HG03039 (cell line): ENCODE measurements at regions not wholly inside any gene's neighbourhood (a gene's known extent, or its start where the extent isn't known, plus 50 kb on each side); places are given as distances from the start of the nearest gene placed in this dataset.

Source experiments
- ATAC-seq: cut with Tn5 transposase; IDR thresholded peaks from one replicate; pipeline ENCODE4 v1.9.1; 2021; ENCODE audit warnings: mild to moderate bottlenecking, moderate library complexity; ENCODE audit not compliant: unreplicated experiment

- no peak for ATAC-seq
These were observed 83.1 kb upstream of the IRF2BP2 start for GRCh38 chr1:234692966-234693580.

DNA sequence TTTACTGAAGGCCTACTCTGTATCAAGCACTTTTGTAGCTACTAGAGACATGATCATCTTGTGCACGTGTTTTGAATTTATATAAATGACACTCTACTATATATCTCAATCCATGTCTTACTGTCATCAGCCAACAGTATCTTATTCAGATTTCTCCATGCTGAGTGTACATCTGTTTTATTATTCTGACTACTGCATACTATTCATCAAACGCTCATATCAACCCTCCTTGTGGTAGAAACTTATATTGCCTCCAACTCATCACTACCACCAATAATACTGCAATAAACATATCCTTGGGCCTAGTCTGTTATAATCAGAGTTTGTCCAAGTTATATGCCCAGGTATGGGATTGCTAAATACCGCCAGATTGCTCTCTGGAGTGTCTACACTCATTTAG is 81.6 kb upstream of the IRF2BP2 start:
- no peak for ATAC-seq

DNA sequence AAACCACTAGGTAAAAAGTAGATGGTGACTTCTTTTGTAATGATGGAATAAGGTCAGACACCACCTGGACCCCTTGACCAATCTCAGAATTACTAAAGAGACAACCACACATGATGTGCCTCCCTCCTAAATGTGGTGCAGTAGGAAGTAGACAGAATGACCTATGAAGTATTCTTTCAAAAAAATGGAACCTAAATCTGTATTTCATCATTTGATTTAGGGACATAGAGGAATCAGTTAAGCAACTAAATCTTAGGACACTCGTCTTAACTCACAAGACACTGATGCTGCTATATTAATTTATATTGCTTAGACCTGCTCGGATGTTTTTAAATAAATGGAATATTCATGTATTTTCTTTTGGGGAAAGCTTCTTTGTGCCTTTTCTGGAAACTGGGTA is 80.9 kb upstream of the IRF2BP2 start:
- ATAC-seq = no peak

GRCh38 chr1:234689236-234689635 is 79.3 kb upstream of the IRF2BP2 start:
- no peak for ATAC-seq

DNA sequence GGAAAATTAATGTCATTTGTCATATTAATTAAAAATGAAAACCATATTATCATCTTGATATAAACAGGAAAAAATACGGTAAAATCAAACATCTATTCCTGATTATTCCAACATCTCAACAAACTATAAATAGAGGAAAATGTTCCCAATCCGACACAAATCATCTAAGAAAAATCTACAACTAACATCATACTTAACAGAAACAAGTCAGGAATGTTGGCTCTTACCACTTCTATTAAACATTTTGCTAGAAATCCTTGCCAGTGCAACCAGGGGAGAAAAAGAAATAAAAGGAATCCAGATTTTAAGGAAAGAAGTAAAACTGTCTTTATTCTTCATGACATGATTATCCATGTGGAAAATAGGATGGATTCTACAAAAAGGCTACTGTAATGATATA is 77.0 kb upstream of the IRF2BP2 start:
- no peak for ATAC-seq

DNA sequence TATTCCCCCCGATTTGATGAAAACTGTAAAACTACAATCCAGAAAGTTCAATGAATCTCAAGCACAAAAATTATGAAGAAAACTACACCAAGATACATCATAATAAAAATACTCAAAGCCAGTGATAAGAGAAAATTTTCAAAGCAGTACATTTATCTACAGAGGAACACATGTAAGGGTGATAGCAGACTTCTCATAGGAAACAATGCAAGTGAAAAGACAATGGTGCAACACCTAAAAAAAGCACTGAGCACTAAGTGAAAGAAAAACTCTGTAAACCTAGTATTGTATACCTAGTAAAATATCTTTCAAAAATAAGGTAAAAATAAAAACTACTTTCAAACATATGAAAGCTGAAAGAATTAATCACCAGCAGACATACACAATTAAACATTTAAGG is 76.1 kb upstream of the IRF2BP2 start:
- no peak for ATAC-seq

- no peak for ATAC-seq
These were observed 74.9 kb upstream of the IRF2BP2 start for GRCh38 chr1:234684856-234685255.

- no peak for ATAC-seq
These were observed 74.1 kb upstream of the IRF2BP2 start for GRCh38 chr1:234683861-234684632.

GRCh38 chr1:234683127-234683860 is 73.3 kb upstream of the IRF2BP2 start:
- no peak for ATAC-seq

DNA sequence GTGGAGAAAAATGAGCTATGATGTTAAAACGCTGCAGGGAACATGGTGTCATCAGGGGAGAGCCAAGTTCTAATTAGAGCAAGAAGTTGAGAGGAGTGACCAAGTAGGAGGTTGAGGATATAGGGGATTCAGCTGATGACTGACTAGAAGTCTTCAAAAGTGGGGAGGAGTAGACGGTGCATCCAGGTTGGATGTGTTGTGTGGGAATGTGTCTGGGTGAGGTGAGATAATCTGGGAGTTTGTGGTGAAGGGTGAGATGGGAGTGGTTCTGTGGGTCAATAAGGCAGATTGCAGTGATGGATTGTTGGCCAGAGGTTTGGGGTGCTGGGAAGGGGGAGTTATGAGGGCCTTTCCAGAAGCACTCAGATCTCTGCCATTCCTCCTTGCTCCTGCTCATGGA is 72.0 kb upstream of the IRF2BP2 start:
- no peak for ATAC-seq

DNA sequence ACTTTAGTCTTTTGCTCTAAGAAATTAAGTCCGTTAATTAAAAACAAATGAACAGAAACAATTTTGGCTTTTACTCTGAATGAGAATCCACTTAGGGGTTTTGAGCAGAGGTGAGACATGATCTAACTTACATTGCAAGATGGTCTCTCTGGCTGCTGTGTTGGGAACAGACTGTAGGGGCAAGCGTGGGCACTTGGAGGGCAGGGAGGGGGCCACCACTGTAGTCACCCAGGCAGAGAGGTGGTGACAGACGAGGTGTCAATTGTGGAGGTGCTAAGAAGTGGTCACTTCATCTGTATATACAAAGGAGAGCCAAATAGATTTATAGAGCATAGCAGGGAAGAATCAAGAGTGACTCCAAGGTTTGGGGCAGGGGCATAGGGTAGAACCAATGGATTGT is 71.1 kb upstream of the IRF2BP2 start:
- ATAC-seq = no peak

GRCh38 chr1:234680331-234680904 is 70.4 kb upstream of the IRF2BP2 start:
- ATAC-seq = no peak

GRCh38 chr1:234676103-234676594 is 66.2 kb upstream of the IRF2BP2 start:
- peak; percentile 71 for ATAC-seq

DNA sequence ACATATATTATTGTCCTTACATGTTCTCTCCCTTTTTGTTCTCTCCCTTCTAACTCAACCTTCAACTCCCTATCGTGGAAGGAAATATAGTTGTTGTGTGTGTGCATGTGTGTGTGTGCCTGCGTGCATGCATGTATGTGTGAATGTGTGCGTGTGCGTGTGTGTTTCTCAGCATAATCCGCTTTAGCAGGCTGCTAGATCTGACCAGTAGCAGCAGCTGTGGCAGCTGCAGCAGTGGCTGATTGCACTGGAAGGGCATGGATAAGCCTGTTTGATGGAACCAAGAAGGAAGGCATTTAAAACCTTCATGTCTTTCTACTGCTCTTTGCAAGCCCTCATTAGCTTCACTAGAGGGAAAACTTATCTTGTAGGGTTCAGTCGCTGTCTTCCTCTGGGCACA is 65.6 kb upstream of the IRF2BP2 start:
- no peak for ATAC-seq

DNA sequence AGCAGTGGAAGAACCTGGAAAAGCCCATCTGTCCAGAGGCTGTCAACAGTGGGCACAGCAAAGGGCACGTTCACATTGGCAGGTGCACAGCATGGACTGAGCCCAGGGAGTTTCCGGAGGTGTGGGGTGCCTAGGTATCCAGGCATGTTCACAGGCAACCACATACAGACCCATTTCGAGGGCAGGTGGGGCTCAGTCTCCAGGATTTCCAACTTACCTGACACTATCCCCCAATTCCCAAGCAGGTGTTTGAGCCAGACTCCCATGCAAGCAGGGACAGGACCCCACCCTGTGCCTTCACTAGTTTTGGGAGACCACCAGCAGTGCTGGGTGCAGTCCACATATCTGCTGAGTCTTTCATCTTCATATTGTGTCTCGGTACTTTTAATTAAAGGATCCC is 65.0 kb upstream of the IRF2BP2 start:
- no peak for ATAC-seq

- ATAC-seq = no peak
These were observed 64.3 kb upstream of the IRF2BP2 start for GRCh38 chr1:234674218-234674815.

- no peak for ATAC-seq
These were observed 62.6 kb upstream of the IRF2BP2 start for GRCh38 chr1:234672349-234673135.

DNA sequence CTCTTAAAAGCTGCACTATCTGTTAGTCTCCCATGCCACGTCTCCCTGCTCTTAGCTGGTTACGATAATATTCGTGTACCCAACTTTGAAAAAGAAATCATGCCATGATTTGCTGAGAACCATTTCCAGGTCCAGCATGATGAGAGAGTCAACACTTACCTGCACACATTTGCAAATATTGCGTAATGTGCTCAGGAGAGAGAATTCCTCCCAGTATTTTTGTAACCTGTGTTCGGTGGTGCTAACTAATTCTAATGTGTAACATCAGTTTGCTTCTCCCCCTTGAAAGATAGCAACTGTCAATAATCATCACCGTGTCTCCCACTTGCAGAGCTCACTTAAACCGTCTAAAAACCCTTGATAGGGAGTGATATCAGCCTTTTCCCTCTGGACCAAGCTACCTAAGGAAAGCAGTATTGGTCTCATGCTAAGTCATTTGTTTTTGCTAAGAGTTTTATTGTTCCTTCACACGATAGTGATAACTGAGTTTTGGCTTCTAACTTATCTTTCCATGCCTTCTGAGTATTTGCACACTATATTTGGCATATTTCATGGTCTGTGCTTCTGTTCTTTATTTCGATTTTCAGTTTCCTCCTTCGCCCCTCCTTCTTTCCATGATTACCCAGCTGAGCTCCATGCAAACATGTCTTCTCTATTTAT is 61.1 kb upstream of the IRF2BP2 start:
- ATAC-seq = no peak

DNA sequence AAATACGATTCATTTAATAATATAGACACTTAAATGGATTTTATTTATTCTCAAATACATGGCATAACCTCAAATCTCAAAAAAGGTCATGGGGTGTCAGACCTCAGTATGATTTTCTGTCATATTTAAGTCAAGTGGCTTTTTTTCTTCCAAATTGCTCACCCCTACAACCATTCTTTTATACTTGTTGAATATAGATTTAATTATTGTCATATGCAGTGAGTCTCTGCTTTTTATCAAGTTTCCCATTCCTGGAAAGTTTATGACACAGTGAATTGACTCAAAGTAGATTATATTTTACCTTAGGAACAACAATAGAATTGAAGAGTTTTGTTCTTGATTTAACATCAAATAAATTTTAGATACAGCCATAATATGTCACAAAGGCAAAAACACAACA is 59.5 kb upstream of the IRF2BP2 start:
- no peak for ATAC-seq

DNA sequence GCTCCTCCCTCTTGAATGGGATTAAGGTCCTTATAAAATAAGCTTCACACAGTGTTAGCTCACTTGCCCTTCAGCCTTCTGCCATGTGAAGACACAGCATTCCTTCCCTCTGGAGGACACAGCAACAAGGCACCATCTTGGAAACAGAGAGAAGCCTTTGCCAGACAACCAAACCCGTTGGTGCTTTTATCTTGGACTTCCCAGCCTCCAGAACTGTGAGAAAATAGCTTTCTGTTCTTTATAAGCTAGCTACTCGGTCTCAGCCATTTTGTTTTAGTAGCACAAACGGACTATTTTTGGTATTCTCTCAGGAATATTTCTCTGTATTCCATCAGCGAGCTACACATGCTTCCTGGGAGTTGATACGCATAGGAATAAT is 58.6 kb upstream of the IRF2BP2 start:
- no peak for ATAC-seq
